AG09319 (cell line): ENCODE measurements at regions not wholly inside any gene's neighbourhood (a gene's known extent, or its start where the extent isn't known, plus 50 kb on each side); places are given as distances from the start of the nearest gene placed in this dataset.

Experiments used
- DNase-seq: peaks from one replicate; pipeline ENCODE4 v3.0.0-alpha.2; 2010; ENCODE audit warnings: low read depth; ENCODE audit errors: extremely low read depth
- TF ChIP-seq, protein P1 (sequence below): IDR thresholded peaks from 2 replicates; pipeline ENCODE4 v1.5.1; 2011; ENCODE audit warnings: low read depth, mild to moderate bottlenecking, inconsistent platforms, low read length, moderate library complexity

- TF ChIP-seq, protein P1, sequence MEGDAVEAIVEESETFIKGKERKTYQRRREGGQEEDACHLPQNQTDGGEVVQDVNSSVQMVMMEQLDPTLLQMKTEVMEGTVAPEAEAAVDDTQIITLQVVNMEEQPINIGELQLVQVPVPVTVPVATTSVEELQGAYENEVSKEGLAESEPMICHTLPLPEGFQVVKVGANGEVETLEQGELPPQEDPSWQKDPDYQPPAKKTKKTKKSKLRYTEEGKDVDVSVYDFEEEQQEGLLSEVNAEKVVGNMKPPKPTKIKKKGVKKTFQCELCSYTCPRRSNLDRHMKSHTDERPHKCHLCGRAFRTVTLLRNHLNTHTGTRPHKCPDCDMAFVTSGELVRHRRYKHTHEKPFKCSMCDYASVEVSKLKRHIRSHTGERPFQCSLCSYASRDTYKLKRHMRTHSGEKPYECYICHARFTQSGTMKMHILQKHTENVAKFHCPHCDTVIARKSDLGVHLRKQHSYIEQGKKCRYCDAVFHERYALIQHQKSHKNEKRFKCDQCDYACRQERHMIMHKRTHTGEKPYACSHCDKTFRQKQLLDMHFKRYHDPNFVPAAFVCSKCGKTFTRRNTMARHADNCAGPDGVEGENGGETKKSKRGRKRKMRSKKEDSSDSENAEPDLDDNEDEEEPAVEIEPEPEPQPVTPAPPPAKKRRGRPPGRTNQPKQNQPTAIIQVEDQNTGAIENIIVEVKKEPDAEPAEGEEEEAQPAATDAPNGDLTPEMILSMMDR, result no peak
- no peak for DNase-seq
Measured at GRCh38 chr7:22635349-22635748, 91.7 kb upstream of the IL6 start.

- TF ChIP-seq, protein P1, result no peak
- DNase-seq, result no peak
Measured at GRCh38 chr7:22633954-22634474, 93.0 kb upstream of the IL6 start.

GRCh38 chr7:22633286-22633953 is 93.6 kb upstream of the IL6 start:
- TF ChIP-seq, protein P1, result no peak
- DNase-seq, result no peak

DNA sequence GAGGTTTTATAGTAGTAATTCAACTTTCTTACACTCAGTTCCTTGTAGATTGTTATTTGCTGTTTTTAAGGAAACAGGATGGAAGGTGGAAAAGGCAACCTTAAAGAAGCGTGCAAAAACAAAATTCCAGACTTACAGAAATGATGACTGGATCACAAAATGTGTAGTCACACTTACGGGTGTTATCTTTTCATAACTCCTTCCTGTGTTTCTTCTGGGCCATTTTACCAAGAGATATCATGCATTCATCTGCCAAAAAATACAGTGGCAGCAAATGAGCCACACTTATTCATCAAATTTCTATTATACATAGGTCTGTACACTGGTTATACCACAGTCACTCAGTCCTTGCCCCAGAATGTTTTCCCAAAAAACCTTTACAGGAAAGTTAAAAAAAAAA is 94.3 kb upstream of the IL6 start:
- no peak for DNase-seq
- TF ChIP-seq, protein P1, result no peak

- TF ChIP-seq, protein P1, result no peak
- no peak for DNase-seq
Measured at GRCh38 chr7:22631730-22632129, 95.3 kb upstream of the IL6 start.

GRCh38 chr7:22630069-22630468 is 96.9 kb upstream of the IL6 start:
- TF ChIP-seq, protein P1, result no peak
- no peak for DNase-seq

DNA sequence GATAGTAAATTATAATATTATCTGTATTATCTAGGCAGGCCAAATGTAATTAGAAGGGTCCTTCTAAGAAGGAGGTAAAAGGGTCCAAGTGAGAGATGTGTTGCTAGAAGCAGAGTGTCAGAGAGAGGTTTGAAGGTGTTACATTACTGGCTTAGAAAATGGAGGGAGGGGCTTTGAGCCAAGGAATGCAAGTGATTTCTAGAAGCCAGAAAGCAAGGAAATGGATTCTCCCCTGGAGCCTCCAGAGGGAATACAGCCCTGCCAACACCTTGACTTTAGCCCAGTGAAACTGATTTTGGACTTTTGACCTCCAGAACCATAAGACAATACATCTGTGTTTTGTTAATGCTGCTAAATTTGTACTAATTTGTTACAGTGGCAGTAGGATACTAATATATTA is 97.9 kb upstream of the IL6 start:
- DNase-seq, result no peak
- TF ChIP-seq, protein P1, result no peak
